HCT116 (cell line): ENCODE measurements at regions not wholly inside any gene's neighbourhood (a gene's known extent, or its start where the extent isn't known, plus 50 kb on each side); places are given as distances from the start of the nearest gene placed in this dataset.

Source experiments
- ATAC-seq: fragments of 200-7000 bp; cut with Tn5 transposase; 2 replicates; pipeline ENCODE4 v1.9.1; 2020; ENCODE audit warnings: mild to moderate bottlenecking, moderate library complexity
- BruUV-seq: library from RNA; stranded (reverse); fragments of 400-500 nt; replicated peaks from 2 replicates; lab custom pipeline; 2021; lab: Mats Ljungman, UMichigan
- CTCF ChIA-PET: fragments of 300-600 bp; sonication (Branson Sonifier 250); formaldehyde crosslinking; loops from one replicate; lab custom pipeline; 2021; ENCODE audit warnings: antibody characterized with exemption; lab: Charles Lee
- POLR2A ChIA-PET: fragments of 300-600, 350-600 bp; sonication (Branson Sonifier 250); formaldehyde crosslinking; loops from one replicate; lab custom pipeline; 2021; ENCODE audit warnings: antibody characterized with exemption; lab: Charles Lee
- RAD21 ChIA-PET, 2 experiments: fragments of 300-600 bp; sonication (Branson Sonifier 250); formaldehyde crosslinking; loops; one replicate each; lab custom pipeline; 2023; ENCODE audit warnings: low total read pairs in 2 of 2; ENCODE audit not compliant: uncharacterized antibody in 2 of 2, unreplicated experiment in 2 of 2, low non-redundant PET in 1 of 2; lab: Charles Lee
- DNase-seq: peaks from one replicate; pipeline ENCODE4 v3.0.0-alpha.2; 2010; ENCODE audit warnings: low read depth, low spot score
- H2AFZ ChIP-seq: fragments of 200-600 bp; shearing (Covaris generic), sonication (generic); 2 replicates; pipeline ENCODE4 v1.6.1; 2017; ENCODE audit warnings: low read depth, mixed run types, mixed read lengths, antibody characterized with exemption, low read length; ENCODE audit not compliant: poor library complexity, severe bottlenecking
- H3K27ac ChIP-seq: 2 replicates; pipeline ENCODE4 v1.5.1; 2012; ENCODE audit warnings: low read depth, low read length
- H3K27me3 ChIP-seq: fragments of 200-600 bp; sonication (generic); 2 replicates; pipeline ENCODE4 v1.6.1; 2016; ENCODE audit warnings: mixed run types, low read length, mixed read lengths; ENCODE audit not compliant: insufficient read depth
- H3K36me3 ChIP-seq, 2 experiments: fragments of 200-500 bp in 1 of 2; fragments of 200-600 bp in 1 of 2; sonication (Bioruptor generic) in 1 of 2; sonication (generic) in 1 of 2; 2 replicates each; pipeline versions ENCODE4 v1.5.1 to v1.6.1; 2014 to 2016; ENCODE audit warnings: low read length in 2 of 2, inconsistent platforms in 1 of 2, mixed read lengths in 1 of 2, mixed run types in 1 of 2; ENCODE audit not compliant: insufficient read depth in 2 of 2, control insufficient read depth in 1 of 2
- H3K4me1 ChIP-seq, 2 experiments: fragments of 200-600 bp in 1 of 2; sonication (generic) in 1 of 2; 2 replicates each; pipeline versions ENCODE4 v1.5.1 to v1.6.1; 2012 to 2017; ENCODE audit warnings: low read length in 2 of 2, inconsistent platforms in 1 of 2, mild to moderate bottlenecking in 1 of 2, mixed read lengths in 1 of 2, mixed run types in 1 of 2, moderate library complexity in 1 of 2; ENCODE audit not compliant: insufficient read depth in 2 of 2, control insufficient read depth in 1 of 2
- H3K4me2 ChIP-seq: fragments of 200-600 bp; sonication (generic); 2 replicates; pipeline ENCODE4 v1.6.1; 2017; ENCODE audit warnings: mixed run types, low read length, mixed read lengths
- H3K4me3 ChIP-seq, 2 experiments: fragments of 200-600 bp in 1 of 2; sonication (generic) in 1 of 2; replicated peaks in 1 of 2; 2 replicates each; pipeline ENCODE4 v1.5.1; 2011 to 2016; ENCODE audit warnings: low read length in 2 of 2, control low read depth in 1 of 2, low read depth in 1 of 2, mild to moderate bottlenecking in 1 of 2, mixed read lengths in 1 of 2, mixed run types in 1 of 2
- H3K79me2 ChIP-seq: fragments of 200-600 bp; sonication (generic); 2 replicates; pipeline ENCODE4 v1.6.1; 2017; ENCODE audit warnings: mild to moderate bottlenecking, mixed run types, low read length, moderate library complexity, mixed read lengths; ENCODE audit not compliant: insufficient read depth
- H3K9ac ChIP-seq: fragments of 200-600 bp; sonication (generic); 2 replicates; pipeline ENCODE4 v1.6.1; 2016; ENCODE audit warnings: low read length, mixed read lengths
- H3K9me2 ChIP-seq: fragments of 200-600 bp; sonication (generic), shearing (Covaris generic); 2 replicates; pipeline ENCODE4 v1.6.1; 2017; ENCODE audit warnings: mixed run types, mild to moderate bottlenecking, moderate library complexity; ENCODE audit not compliant: insufficient read depth
- H3K9me3 ChIP-seq, 2 experiments: fragments of 200-500 bp in 1 of 2; fragments of 200-600 bp in 1 of 2; sonication (Bioruptor generic) in 1 of 2; sonication (generic) in 1 of 2; 2 replicates each; pipeline ENCODE4 v1.6.1; 2014 to 2017; ENCODE audit warnings: low read length in 2 of 2, mixed read lengths in 2 of 2, inconsistent platforms in 1 of 2, low read depth in 1 of 2, mild to moderate bottlenecking in 1 of 2, mixed run types in 1 of 2, moderate library complexity in 1 of 2; ENCODE audit not compliant: control insufficient read depth in 1 of 2, insufficient read depth in 1 of 2
- H4K20me1 ChIP-seq: fragments of 200-600 bp; sonication (generic), shearing (Covaris generic); 2 replicates; pipeline ENCODE4 v1.6.1; 2017; ENCODE audit warnings: mixed run types, mild to moderate bottlenecking, moderate library complexity; ENCODE audit not compliant: insufficient read depth
- ATF3 ChIP-seq: IDR thresholded peaks from 2 replicates; pipeline ENCODE4 v1.6.1; 2012
- CBX3 ChIP-seq: IDR thresholded peaks from 2 replicates; pipeline ENCODE4 v1.6.1; 2012; ENCODE audit warnings: low read depth
- CEBPB ChIP-seq: IDR thresholded peaks from 2 replicates; pipeline ENCODE4 v1.6.1; 2012; ENCODE audit warnings: low read depth
- CTCF ChIP-seq, 3 experiments: fragments of 200-600 bp in 1 of 3; sonication (generic) in 1 of 3; IDR thresholded peaks in 2 of 3; conservative IDR thresholded peaks in 1 of 3; 2 replicates each; pipeline ENCODE4 v1.5.1; 2012 to 2017; ENCODE audit warnings: low read depth in 2 of 3, low read length in 2 of 3, antibody characterized with exemption in 1 of 3, borderline replicate concordance in 1 of 3, control low read depth in 1 of 3, mild to moderate bottlenecking in 1 of 3, mixed read lengths in 1 of 3, mixed run types in 1 of 3, moderate library complexity in 1 of 3; ENCODE audit not compliant: insufficient read depth in 1 of 3
- EGR1 ChIP-seq: IDR thresholded peaks from 2 replicates; pipeline ENCODE4 v1.6.1; 2012; ENCODE audit warnings: low read depth
- ELF1 ChIP-seq: IDR thresholded peaks from 2 replicates; pipeline ENCODE4 v1.6.1; 2012; ENCODE audit warnings: low read depth, borderline replicate concordance
- EZH2 ChIP-seq: fragments of 200-600 bp; sonication (generic); IDR thresholded peaks from 2 replicates; pipeline ENCODE4 v1.6.1; 2017; ENCODE audit warnings: antibody characterized with exemption, mixed run types
- EZH2phosphoT487 ChIP-seq: fragments of 200-600 bp; IDR thresholded peaks from 2 replicates; pipeline ENCODE4 v1.6.1; 2018; ENCODE audit warnings: antibody characterized with exemption, borderline replicate concordance
- FOSL1 ChIP-seq: IDR thresholded peaks from 2 replicates; pipeline ENCODE4 v1.6.1; 2012; ENCODE audit warnings: low read depth
- MAX ChIP-seq: IDR thresholded peaks from 2 replicates; pipeline ENCODE4 v1.6.1; 2012
- POLR2AphosphoS5 ChIP-seq: IDR thresholded peaks from 2 replicates; pipeline ENCODE4 v1.6.1; 2011; ENCODE audit warnings: mild to moderate bottlenecking, low read depth, low read length, moderate library complexity
- REST ChIP-seq: IDR thresholded peaks from 2 replicates; pipeline ENCODE4 v1.6.1; 2012; ENCODE audit warnings: low read depth
- SIN3A ChIP-seq: IDR thresholded peaks from 2 replicates; pipeline ENCODE4 v1.6.1; 2012; ENCODE audit warnings: low read depth
- SP1 ChIP-seq: IDR thresholded peaks from 2 replicates; pipeline ENCODE4 v1.6.1; 2012; ENCODE audit warnings: low read depth
- TCF7L2 ChIP-seq: IDR thresholded peaks from 2 replicates; pipeline ENCODE4 v1.7.0; 2011; ENCODE audit warnings: borderline replicate concordance, inconsistent platforms; ENCODE audit not compliant: insufficient read depth, insufficient read length; ENCODE audit errors: extremely low read depth
- ZFX ChIP-seq: fragments of 450-650 bp; IDR thresholded peaks from 2 replicates; pipeline ENCODE4 v1.6.1; 2017
- ZNF274 ChIP-seq: fragments of 200-500 bp; sonication (Bioruptor generic); IDR thresholded peaks from 2 replicates; pipeline ENCODE4 v1.6.1; 2014; ENCODE audit warnings: mild to moderate bottlenecking, low read depth, low read length, inconsistent platforms
- intact Hi-C: fragments of 100-400 bp; cut with micrococcal nuclease; formaldehyde crosslinking; loops from 2 replicates; pipeline ENCODE4 v1.10.0; 2022

GRCh38 chr5:98102936-98103335, 670.5 kb upstream of the RGMB start:
- TF ChIP-seq ELF1 (no peak), CEBPB (no peak), EZH2 (no peak), FOSL1 (no peak), POLR2AphosphoS5 (no peak), EZH2phosphoT487 (no peak), SIN3A (no peak), EGR1 (no peak), TCF7L2 (no peak), SP1 (no peak), CBX3 (no peak), MAX (no peak), ATF3 (no peak), ZNF274 (no peak), CTCF (IDR thresholded peaks at IDR 0.05 in 2 of 3, conservative IDR thresholded peaks at IDR 0.05 in 1 of 3; ENCODE audit: borderline replicate concordance in 1 of 3, insufficient read depth in 1 of 3, low read depth in 2 of 3, low read length in 2 of 3) (no peak), REST (no peak), ZFX (no peak)
- intact Hi-C loops, result no loop called here
- H2AFZ ChIP-seq, result no peak overlapping the region
- BruUV-seq, result no TSS peak
- no peak overlapping the region for H3K9ac ChIP-seq
- H3K4me3 ChIP-seq, result no peak overlapping the region
- CTCF ChIA-PET, result no interaction called here
- H3K27ac ChIP-seq, result no peak overlapping the region
- no peak overlapping the region for H3K4me2 ChIP-seq
- no peaks in the 10 kb centered on the region for H3K79me2 ChIP-seq
- no peak for ATAC-seq
- H3K9me3 ChIP-seq, result no peaks in the 10 kb centered on the region
- no peaks in the 10 kb centered on the region for H3K4me1 ChIP-seq
- RAD21 ChIA-PET, result no interaction called here
- no peaks in the 10 kb centered on the region for H3K27me3 ChIP-seq
- DNase-seq, result no peak
- POLR2A ChIA-PET, result interaction anchor here (0.7 kb wide), 1 partner anchor 206 kb away, joined by 5 read pairs; no protein-coding TSS in a partner anchor
- H3K36me3 ChIP-seq, result no peaks in the 10 kb centered on the region
- no peaks in the 10 kb centered on the region for H3K9me2 ChIP-seq
- H4K20me1 ChIP-seq, result no peaks in the 10 kb centered on the region
